GM12801 (cell line): ENCODE measurements at regions not wholly inside any gene's neighbourhood (a gene's known extent, or its start where the extent isn't known, plus 50 kb on each side); places are given as distances from the start of the nearest gene placed in this dataset.

Experiments
- TF ChIP-seq, protein P1 (sequence below): IDR thresholded peaks from one replicate; pipeline ENCODE4 v1.5.1; 2011; ENCODE audit warnings: control low read depth; ENCODE audit not compliant: insufficient read length; ENCODE audit errors: extremely low read depth

- TF ChIP-seq, protein P1, sequence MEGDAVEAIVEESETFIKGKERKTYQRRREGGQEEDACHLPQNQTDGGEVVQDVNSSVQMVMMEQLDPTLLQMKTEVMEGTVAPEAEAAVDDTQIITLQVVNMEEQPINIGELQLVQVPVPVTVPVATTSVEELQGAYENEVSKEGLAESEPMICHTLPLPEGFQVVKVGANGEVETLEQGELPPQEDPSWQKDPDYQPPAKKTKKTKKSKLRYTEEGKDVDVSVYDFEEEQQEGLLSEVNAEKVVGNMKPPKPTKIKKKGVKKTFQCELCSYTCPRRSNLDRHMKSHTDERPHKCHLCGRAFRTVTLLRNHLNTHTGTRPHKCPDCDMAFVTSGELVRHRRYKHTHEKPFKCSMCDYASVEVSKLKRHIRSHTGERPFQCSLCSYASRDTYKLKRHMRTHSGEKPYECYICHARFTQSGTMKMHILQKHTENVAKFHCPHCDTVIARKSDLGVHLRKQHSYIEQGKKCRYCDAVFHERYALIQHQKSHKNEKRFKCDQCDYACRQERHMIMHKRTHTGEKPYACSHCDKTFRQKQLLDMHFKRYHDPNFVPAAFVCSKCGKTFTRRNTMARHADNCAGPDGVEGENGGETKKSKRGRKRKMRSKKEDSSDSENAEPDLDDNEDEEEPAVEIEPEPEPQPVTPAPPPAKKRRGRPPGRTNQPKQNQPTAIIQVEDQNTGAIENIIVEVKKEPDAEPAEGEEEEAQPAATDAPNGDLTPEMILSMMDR, result no peak
Measured at GRCh38 chr2:7765236-7765635, 848.0 kb downstream of the RNF144A start.

DNA sequence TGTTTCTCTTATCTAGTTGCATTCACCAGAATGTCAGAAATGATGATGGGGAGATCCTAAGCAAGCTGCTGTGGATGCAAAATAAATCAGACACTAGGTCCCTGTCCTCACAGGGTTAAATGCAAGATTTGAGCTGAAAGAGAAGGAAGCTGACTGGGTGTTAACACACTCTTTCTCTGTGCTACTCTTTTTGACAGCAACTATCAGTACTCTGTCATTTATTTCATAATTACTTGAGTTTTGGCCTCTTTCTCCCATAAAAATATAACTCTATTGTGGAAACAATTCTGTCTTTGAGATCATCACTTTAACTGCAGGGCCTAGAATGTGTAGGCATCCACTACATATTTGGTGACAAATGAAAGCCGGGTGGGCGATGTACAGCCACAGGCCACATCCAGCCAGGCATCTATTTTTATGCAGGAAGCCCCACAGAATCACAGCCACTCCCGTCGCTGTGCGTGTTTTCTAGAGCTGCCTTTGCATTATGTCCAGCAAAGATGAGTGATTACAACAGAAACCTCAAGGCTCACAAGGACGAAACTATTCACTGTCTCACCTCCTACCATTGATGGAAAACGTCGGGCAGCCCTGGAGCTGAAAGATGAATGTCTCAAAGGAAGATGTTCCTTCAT lies 849.0 kb downstream of the RNF144A start:
- TF ChIP-seq, protein P1, result no peak

DNA sequence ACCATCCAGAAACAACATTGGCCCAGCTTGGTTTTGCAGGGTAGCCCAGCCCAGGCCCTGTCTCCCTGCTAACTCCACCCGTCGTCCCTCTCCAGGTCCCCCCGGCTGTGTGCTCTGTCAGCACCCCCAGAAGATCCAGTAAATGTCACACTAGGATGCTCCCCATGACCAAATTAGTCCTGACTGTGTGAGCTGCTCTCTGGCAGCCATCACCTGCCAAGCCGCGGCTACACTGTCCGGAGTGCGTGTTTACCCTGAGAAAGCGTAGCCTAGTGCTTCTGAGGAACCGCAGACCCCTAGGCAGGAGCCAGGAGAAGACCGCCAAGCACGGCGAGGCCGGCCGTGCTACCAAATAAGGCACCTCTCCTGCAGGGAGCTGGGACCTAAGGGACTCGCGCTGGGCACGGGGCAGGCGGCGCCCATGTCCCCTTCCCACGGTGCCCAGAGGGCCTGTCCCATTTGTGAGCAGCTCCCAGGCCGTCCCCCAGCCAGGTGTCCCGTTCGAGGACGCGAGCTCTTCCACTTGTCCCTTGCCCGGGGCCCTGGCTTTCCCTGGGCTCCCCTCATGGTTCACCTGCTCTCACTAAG lies 849.9 kb downstream of the RNF144A start:
- TF ChIP-seq, protein P1, result no peak

DNA sequence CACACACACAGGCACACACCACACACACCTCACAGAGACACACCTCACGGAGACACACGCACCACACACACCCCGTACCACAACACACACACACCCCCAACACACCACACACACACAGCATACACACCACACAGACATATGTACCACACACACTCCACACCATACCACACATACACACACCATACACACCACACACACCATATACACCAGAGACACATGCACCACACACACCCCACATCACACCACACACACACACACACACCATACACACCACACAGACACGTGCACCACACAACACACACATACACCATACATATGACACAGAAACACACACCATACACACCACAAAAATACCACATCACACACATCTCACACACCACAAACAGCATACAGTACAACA lies 850.7 kb downstream of the RNF144A start:
- TF ChIP-seq, protein P1, result no peak

GRCh38 chr2:7771781-7772180 lies 854.6 kb downstream of the RNF144A start:
- TF ChIP-seq, protein P1, result no peak

DNA sequence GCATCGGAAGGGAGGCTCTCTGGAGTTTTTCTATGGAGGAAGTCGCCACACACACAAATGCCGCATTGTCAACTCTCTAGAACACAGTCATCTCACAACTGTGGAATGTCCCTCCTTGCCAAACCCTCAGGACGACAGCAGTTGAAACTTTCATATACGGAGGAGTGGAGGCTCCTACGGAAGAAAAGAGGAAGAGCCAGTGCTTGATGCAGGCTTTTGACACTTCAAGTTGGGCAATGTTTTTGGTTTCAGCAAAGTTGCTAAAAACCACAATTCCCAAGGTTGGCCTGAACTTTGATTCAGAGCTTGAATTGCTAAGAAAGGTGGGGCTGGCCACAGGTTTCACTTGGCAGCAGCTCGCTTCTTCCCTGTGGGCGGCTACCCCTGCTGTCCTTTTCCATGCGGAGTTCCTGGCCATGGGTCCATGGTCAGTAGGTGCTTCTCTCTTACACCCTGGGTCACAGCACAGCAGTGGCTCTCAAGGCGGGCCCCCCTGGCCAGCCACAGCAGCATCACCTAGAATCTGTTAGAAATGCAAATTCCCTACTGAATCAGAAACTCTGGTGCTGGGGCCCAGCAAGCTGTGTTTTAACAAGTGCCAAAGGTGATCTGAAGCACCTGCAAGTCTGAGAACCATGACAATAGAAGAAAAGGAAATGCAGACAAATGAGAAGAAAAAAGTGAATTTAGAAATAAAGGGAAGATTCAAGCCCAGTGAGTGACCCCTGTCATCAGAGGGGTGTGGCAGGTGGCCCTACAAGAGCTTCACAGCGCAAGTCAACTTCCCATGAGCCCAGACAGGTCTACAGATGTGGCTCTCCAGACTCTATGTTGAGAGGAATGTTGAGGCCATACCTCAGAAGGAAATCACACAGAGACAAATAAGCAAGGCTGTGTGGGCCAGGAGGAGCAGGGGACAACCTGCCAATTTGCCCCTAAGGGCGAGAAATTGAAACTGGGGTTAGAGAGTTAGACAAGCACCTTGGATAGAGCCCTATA lies 856.4 kb downstream of the RNF144A start:
- TF ChIP-seq, protein P1, result no peak

- TF ChIP-seq, protein P1, result no peak
Measured at GRCh38 chr2:7774481-7774880, 857.3 kb downstream of the RNF144A start.
